H1 (cell line): ENCODE measurements at regions not wholly inside any gene's neighbourhood (a gene's known extent, or its start where the extent isn't known, plus 50 kb on each side); places are given as distances from the start of the nearest gene placed in this dataset.

ENCODE experiments used
- EP300 ChIP-seq, 2 experiments: IDR thresholded peaks; 1 replicate in 1 of 2; 2 replicates in 1 of 2; pipeline ENCODE4 v1.6.1; 2011 to 2012; ENCODE audit warnings: low read depth in 2 of 2, low read length in 2 of 2, mild to moderate bottlenecking in 2 of 2, borderline replicate concordance in 1 of 2, inconsistent platforms in 1 of 2, moderate library complexity in 1 of 2
- RXRA ChIP-seq: IDR thresholded peaks from 2 replicates; pipeline ENCODE4 v1.6.1; 2011; ENCODE audit warnings: low read depth, mild to moderate bottlenecking, low read length, moderate library complexity; ENCODE audit not compliant: insufficient read depth
- SAP30 ChIP-seq: fragments of 300-600 bp; sonication (generic); IDR thresholded peaks from 2 replicates; pipeline ENCODE4 v1.7.1; 2012; ENCODE audit warnings: low read length, moderate library complexity, mild to moderate bottlenecking, inconsistent platforms; ENCODE audit not compliant: insufficient read depth, insufficient replicate concordance

GRCh38 chr6:47414423-47415167 is 63.0 kb upstream of the CD2AP start (continued):
- TF ChIP-seq EP300 (IDR thresholded peaks at IDR 0.05; ENCODE audit: borderline replicate concordance in 1 of 2, low read depth in 2 of 2, low read length in 2 of 2) (no peak), SAP30 (no peak), RXRA (no peak)
